ENCODE measurements at regions not wholly inside any gene's neighbourhood (a gene's known extent, or its start where the extent isn't known, plus 50 kb on each side); places are given as distances from the start of the nearest gene placed in this dataset.

- DNase-seq = no peak
Observed at GRCh38 chr3:73773233-73773632, 148.5 kb upstream of the PDZRN3 start.

GRCh38 chr3:73772076-73772886 is 147.5 kb upstream of the PDZRN3 start:
- no peak for DNase-seq

GRCh38 chr3:73768524-73769308 is 144.0 kb upstream of the PDZRN3 start:
- DNase-seq = no peak

- no peak for DNase-seq
Observed at GRCh38 chr3:73766599-73767381, 142.0 kb upstream of the PDZRN3 start.

- DNase-seq = no peak
Observed at GRCh38 chr3:73765878-73766545, 141.3 kb upstream of the PDZRN3 start.

- no peak for DNase-seq
Observed at GRCh38 chr3:73762855-73763254, 138.1 kb upstream of the PDZRN3 start.

- DNase-seq = no peak
Observed at GRCh38 chr3:73759297-73759711, 134.6 kb upstream of the PDZRN3 start.

DNA sequence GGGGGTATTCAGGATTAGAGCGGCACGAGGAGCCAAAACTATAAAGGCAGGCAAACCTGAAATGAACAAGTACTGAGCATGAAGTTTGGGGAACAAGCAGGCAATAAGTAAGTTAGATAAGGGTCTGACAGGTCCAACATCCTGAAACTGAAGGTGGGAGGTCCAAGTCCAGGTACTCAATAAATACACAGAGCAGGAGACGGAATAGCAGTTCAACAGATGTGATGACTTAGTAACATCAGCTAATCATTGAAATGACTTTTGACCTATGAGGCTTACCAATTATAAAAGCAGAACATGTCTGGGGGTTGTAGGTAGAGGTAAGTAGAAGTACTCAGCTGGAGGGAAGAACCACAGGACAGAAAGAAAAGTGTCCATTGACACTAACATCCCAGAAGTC is 132.8 kb upstream of the PDZRN3 start:
- DNase-seq = no peak

DNA sequence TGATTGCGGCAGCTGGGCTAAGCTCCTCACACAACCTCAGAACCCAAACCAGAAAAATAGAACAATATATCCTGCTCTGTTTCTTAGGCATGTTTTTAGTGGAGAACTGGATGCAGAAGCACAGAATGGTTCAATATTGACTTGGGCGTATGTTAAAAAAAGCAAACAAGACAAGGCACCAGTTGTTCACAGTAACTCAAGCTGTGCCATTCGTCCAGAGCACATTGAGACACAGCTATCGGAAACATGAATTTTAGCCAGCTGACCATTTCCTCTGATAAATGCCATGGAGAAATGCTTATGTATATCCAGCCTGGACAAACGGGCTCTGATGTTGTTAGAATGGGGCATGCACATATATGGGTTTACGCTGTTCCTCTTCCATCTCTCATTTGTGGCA is 129.2 kb upstream of the PDZRN3 start:
- no peak for DNase-seq

GRCh38 chr3:73752338-73752737 is 127.6 kb upstream of the PDZRN3 start:
- DNase-seq = no peak

GRCh38 chr3:73746623-73747022 is 121.9 kb upstream of the PDZRN3 start:
- peak; percentile 7 for DNase-seq

GRCh38 chr3:73745526-73746191 is 120.9 kb upstream of the PDZRN3 start:
- DNase-seq = no peak

- no peak for DNase-seq
Observed at GRCh38 chr3:73743551-73743950, 118.8 kb upstream of the PDZRN3 start.

DNA sequence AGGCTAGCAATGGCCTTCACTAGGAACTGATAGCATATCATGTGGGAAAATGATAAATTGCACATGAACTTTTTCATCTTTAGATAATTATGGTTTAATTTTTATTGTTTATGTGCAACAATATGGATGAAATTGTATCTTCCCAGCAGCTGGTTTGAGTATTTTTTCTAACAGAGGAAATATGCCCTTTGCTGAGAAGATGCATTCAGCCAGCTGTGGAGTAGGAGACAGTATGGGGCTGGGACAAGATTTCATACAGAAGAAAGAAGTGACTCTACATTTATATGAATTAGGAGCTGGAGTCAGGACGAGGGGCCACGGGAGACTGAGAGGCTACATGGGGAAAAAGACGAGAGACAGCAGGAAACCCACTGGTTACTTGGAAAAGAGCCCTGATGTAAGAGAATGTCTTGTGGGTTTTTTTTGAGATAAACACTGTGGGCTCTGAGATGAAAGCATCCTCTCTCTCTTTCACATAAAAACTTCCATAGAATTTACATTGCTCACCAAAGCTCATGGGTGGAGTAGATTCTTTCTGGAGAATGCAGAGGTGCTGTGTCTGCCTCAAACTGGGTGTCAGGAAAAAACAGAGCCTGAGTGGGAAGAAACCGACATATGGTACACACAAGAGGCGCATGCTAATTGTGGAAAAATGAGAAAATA is 115.2 kb upstream of the PDZRN3 start:
- DNase-seq = no peak

GRCh38 chr3:73738711-73739110 is 114.0 kb upstream of the PDZRN3 start:
- DNase-seq = no peak

DNA sequence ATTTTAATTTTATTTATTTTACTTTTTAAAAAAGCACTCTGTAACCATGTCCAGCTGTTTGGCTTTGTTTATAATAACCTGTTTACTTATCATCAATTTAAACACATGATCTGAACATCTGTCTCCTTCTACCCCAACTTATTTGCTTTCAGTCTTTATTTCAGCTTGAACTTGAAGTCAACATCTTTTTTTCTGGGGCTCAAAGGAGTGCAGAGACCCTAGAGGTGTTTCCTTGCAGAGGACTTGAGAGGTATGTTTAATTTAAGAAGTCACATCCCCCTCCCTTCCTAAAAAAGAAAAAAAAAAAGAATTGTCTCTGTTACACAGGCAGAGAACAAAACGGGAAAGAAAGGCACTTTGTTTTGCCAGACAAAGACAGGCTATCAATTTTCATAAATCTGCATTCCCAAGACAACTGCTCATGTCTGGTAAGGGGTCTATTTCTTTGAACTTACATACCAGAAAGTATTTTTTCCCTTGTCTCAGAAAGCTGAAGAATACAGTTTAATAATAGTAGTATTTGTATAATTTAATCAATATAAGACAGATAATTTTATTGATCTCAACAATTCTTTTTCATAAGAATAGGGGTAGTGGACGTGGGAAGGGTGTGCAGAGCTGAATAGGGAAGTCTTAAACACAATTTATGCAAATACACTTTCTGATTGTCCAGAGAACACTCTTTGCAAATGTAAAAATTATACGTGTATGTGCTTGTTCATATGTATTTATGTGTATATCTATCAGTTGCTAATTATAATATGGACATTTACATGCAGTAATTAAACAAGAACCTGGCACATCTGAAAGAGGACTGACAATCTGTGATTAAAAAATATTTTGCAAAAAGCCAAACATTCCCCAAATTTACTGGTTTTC is 109.7 kb upstream of the PDZRN3 start:
- DNase-seq = no peak

GRCh38 chr3:73733746-73734145 is 109.0 kb upstream of the PDZRN3 start:
- DNase-seq = no peak

GRCh38 chr3:73729969-73730440 is 105.3 kb upstream of the PDZRN3 start:
- DNase-seq = no peak

DNA sequence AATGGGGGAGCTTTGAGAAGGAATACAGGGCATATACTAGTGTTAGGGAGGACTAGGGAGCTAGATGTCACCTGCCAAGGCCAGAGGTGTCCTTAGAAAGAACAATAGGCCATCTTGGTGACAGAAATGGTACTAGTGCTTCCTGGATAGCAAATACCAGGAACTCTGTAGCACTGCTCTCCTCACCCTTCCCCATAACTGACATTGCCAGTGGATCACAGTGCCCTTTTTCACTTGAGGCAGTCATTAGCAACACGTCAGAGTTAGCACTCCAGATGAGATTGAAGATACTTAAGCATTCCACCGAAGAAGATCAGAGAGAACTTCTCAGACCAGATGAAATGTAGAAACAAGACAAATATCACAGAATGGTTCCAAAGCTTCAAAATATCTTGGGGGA is 103.1 kb upstream of the PDZRN3 start:
- no peak for DNase-seq

DNA sequence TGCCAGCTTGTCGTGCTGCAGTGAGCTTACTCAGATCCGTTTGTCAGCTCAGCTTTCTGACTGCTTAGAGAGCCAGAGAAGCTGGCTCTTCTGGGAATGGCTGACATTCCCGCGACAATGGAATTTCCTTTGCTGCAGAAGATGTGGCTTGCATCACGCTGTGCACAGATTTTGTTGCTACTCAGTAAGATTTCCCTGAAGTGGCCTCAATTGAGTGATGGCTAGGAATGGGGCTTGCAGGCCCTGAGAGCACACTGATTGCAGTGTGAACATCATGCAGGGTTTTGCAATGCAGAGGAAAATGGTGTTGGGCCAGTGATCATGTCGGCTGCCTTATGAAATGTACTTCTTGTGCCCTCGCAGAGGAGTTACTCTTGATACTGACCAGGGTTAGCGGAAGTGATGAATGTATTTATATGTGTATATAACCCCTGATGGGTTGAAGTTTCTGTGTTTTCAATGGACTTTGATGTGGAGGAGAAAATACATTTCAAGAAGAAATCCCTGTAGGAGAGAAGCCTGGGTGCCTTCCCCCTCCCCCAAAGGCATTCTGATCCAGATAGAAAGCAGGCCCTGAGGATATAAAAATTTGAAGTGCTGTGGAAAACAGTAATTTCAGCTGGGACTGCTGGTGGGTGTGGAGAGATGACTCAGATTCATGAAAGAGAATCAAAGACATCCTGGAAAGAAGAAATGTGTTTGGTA is 102.5 kb upstream of the PDZRN3 start:
- peak; percentile 45 for DNase-seq

All from T1000 (cell line).